IMR-90 (cell line): ENCODE measurements at regions not wholly inside any gene's neighbourhood (a gene's known extent, or its start where the extent isn't known, plus 50 kb on each side); places are given as distances from the start of the nearest gene placed in this dataset.

Experiments
- ATAC-seq: fragments of 200-7000 bp; cut with Tn5 transposase; 2 replicates; pipeline ENCODE4 v1.9.1; 2020; ENCODE audit warnings: low read depth, mild to moderate bottlenecking, moderate library complexity
- BruUV-seq: library from RNA; stranded (reverse); fragments of 400-500 nt; replicated peaks from 2 replicates; lab custom pipeline; 2021; lab: Mats Ljungman, UMichigan
- CTCF ChIA-PET: fragments of 300-600 bp; formaldehyde crosslinking; extraction: SDS; loops from one replicate; lab custom pipeline; 2021; ENCODE audit warnings: antibody characterized with exemption; lab: Yijun Ruan, JAX
- POLR2A ChIA-PET: fragments of 300-600 bp; sonication (Branson Sonifier 250); formaldehyde crosslinking; loops from one replicate; lab custom pipeline; 2022; ENCODE audit warnings: antibody characterized with exemption; ENCODE audit not compliant: unreplicated experiment; lab: Charles Lee
- DNase-seq: peaks from one replicate; pipeline ENCODE4 v3.0.0; 2013
- H2AFZ ChIP-seq: replicated peaks from 2 replicates; pipeline ENCODE3; 2013; ENCODE audit warnings: low read length, mild to moderate bottlenecking; ENCODE audit not compliant: poor library complexity
- H2AK5ac ChIP-seq: 2 replicates; pipeline ENCODE4 v1.6.1; 2013; ENCODE audit warnings: low read depth, low read length, inconsistent platforms
- H2AK9ac ChIP-seq: replicated peaks from 2 replicates; pipeline ENCODE3; 2013; ENCODE audit warnings: mild to moderate bottlenecking, low read depth, low read length, moderate library complexity; ENCODE audit not compliant: poor library complexity
- H2BK120ac ChIP-seq: 2 replicates; pipeline ENCODE4 v1.6.1; 2013; ENCODE audit warnings: low read depth, low read length, inconsistent platforms
- H2BK15ac ChIP-seq: 3 replicates; pipeline ENCODE4 v1.6.1; 2013; ENCODE audit warnings: low read depth, low read length, inconsistent platforms
- H2BK20ac ChIP-seq: 2 replicates; pipeline ENCODE4 v1.6.1; 2013; ENCODE audit warnings: low read depth, mild to moderate bottlenecking, inconsistent platforms, low read length, moderate library complexity
- H2BK5ac ChIP-seq: 2 replicates; pipeline ENCODE4 v1.6.1; 2013; ENCODE audit warnings: mild to moderate bottlenecking, low read depth, low read length, inconsistent platforms; ENCODE audit not compliant: poor library complexity, severe bottlenecking
- H3K14ac ChIP-seq: replicated peaks from 2 replicates; pipeline ENCODE4 v1.6.1; 2013; ENCODE audit warnings: low read depth, low read length, inconsistent platforms
- H3K18ac ChIP-seq: 2 replicates; pipeline ENCODE4 v1.6.1; 2013; ENCODE audit warnings: low read depth, low read length, control low read depth
- H3K23ac ChIP-seq: 2 replicates; pipeline ENCODE4 v1.6.1; 2013; ENCODE audit warnings: low read depth, low read length, inconsistent platforms
- H3K27ac ChIP-seq: 2 replicates; pipeline ENCODE4 v1.5.1; 2013; ENCODE audit warnings: mild to moderate bottlenecking, control low read depth, low read length; ENCODE audit not compliant: insufficient read depth
- H3K27me3 ChIP-seq: 2 replicates; pipeline ENCODE4 v1.6.1; 2013; ENCODE audit warnings: low read length; ENCODE audit not compliant: control insufficient read depth, insufficient read depth
- H3K36me3 ChIP-seq: 2 replicates; pipeline ENCODE4 v1.6.1; 2013; ENCODE audit warnings: low read length, mixed read lengths; ENCODE audit not compliant: control insufficient read depth, insufficient read depth
- H3K4ac ChIP-seq: 2 replicates; pipeline ENCODE4 v1.6.1; 2013; ENCODE audit warnings: low read depth, low read length, inconsistent platforms
- H3K4me1 ChIP-seq: 2 replicates; pipeline ENCODE4 v1.6.1; 2013; ENCODE audit warnings: low read length, mixed read lengths; ENCODE audit not compliant: control insufficient read depth, insufficient read depth
- H3K4me2 ChIP-seq: 2 replicates; pipeline ENCODE4 v1.6.1; 2013; ENCODE audit warnings: low read depth, mild to moderate bottlenecking, control low read depth, low read length, moderate library complexity
- H3K4me3 ChIP-seq: 2 replicates; pipeline ENCODE4 v1.5.1; 2013; ENCODE audit warnings: low read depth, mild to moderate bottlenecking, control low read depth, low read length, moderate library complexity; ENCODE audit not compliant: insufficient read depth
- H3K56ac ChIP-seq: 2 replicates; pipeline ENCODE4 v1.6.1; 2013; ENCODE audit warnings: low read length, inconsistent platforms; ENCODE audit not compliant: insufficient read depth; ENCODE audit errors: extremely low read depth
- H3K79me1 ChIP-seq, 2 experiments: 2 replicates each; pipeline ENCODE4 v1.6.1; 2013; ENCODE audit warnings: low read length in 2 of 2, inconsistent platforms in 1 of 2, low read depth in 1 of 2
- H3K9ac ChIP-seq: 2 replicates; pipeline ENCODE4 v1.6.1; 2013; ENCODE audit warnings: low read depth, low read length, control low read depth
- H3K9me1 ChIP-seq: 2 replicates; pipeline ENCODE4 v1.6.1; 2013; ENCODE audit warnings: low read length, inconsistent platforms; ENCODE audit not compliant: insufficient read depth
- H3K9me3 ChIP-seq: 2 replicates; pipeline ENCODE4 v1.6.1; 2013; ENCODE audit warnings: low read length; ENCODE audit not compliant: control insufficient read depth, insufficient read depth
- H4K20me1 ChIP-seq: 2 replicates; pipeline ENCODE4 v1.6.1; 2013; ENCODE audit warnings: low read length, inconsistent platforms; ENCODE audit not compliant: insufficient read depth
- H4K5ac ChIP-seq: 2 replicates; pipeline ENCODE4 v1.6.1; 2013; ENCODE audit warnings: mild to moderate bottlenecking, low read depth, low read length, control low read depth
- H4K8ac ChIP-seq, 2 experiments: 2 replicates each; pipeline ENCODE4 v1.6.1; 2013; ENCODE audit warnings: low read depth in 2 of 2, low read length in 2 of 2, control low read depth in 1 of 2, inconsistent platforms in 1 of 2
- H4K91ac ChIP-seq: 2 replicates; pipeline ENCODE4 v1.6.1; 2013; ENCODE audit warnings: low read depth, low read length, inconsistent platforms; ENCODE audit not compliant: insufficient read depth
- BHLHE40 ChIP-seq: fragments of 150-350 bp; IDR thresholded peaks from 2 replicates; pipeline ENCODE4 v1.6.1; 2016; ENCODE audit warnings: mild to moderate bottlenecking, low read depth, low read length
- CHD1 ChIP-seq: IDR thresholded peaks from 2 replicates; pipeline ENCODE4 v1.6.1; 2012; ENCODE audit warnings: low read depth, low read length, improper control_type of control experiment
- FOS ChIP-seq: fragments of 150-350 bp; IDR thresholded peaks from 2 replicates; pipeline ENCODE4 v1.6.1; 2016; ENCODE audit warnings: low read depth, low read length
- MAFK ChIP-seq: IDR thresholded peaks from 2 replicates; pipeline ENCODE4 v1.6.1; 2012; ENCODE audit warnings: low read depth, low read length, improper control_type of control experiment
- MXI1 ChIP-seq: IDR thresholded peaks from 2 replicates; pipeline ENCODE4 v1.6.1; 2012; ENCODE audit warnings: low read depth, mild to moderate bottlenecking, low read length, moderate library complexity, borderline replicate concordance
- NFE2L2 ChIP-seq: fragments of 150-350 bp; IDR thresholded peaks from 2 replicates; pipeline ENCODE4 v1.6.1; 2016; ENCODE audit warnings: low read depth, mild to moderate bottlenecking, low read length
- POLR2A ChIP-seq: IDR thresholded peaks from 2 replicates; pipeline ENCODE4 v1.6.1; 2012; ENCODE audit warnings: mild to moderate bottlenecking, low read depth, low read length
- RCOR1 ChIP-seq: IDR thresholded peaks from 2 replicates; pipeline ENCODE4 v1.6.1; 2012; ENCODE audit warnings: mild to moderate bottlenecking, low read length, improper control_type of control experiment; ENCODE audit not compliant: insufficient replicate concordance
- SMC3 ChIP-seq: fragments of 150-350 bp; IDR thresholded peaks from 2 replicates; pipeline ENCODE4 v1.6.1; 2016; ENCODE audit warnings: low read depth, mild to moderate bottlenecking, antibody characterized with exemption, low read length, moderate library complexity
- WGBS, 2 experiments: methylation state at CpG; one replicate each; pipeline versions ENCODE4 v1.1.5 to v1.1.7; 2013; ENCODE audit warnings: missing lambda C conversion rate in 2 of 2; ENCODE audit not compliant: insufficient read length in 1 of 2; ENCODE audit errors: extremely low coverage in 2 of 2; 5-methylcytosine and 5-hydroxymethylcytosine counted together
- dilution Hi-C: fragments of 300-500 bp; cut with HindIII; formaldehyde crosslinking; loops from one replicate; pipeline ENCODE4 v1.14.3; 2018; ENCODE audit warnings: low sequenced_read_pairs; ENCODE audit not compliant: unreplicated experiment
- in situ Hi-C: fragments of 300-500 bp; cut with MboI; formaldehyde crosslinking; loops from 3 replicates; pipeline ENCODE4 v1.14.3; 2019; ENCODE audit warnings: low sequenced_read_pairs, inconsistent platforms, mixed read lengths
- intact Hi-C: fragments of 100-400 bp; cut with micrococcal nuclease; formaldehyde crosslinking; loops from 2 replicates; pipeline ENCODE4 v1.10.0; 2022
- TF ChIP-seq, protein P1 (sequence below): fragments of 150-350 bp; IDR thresholded peaks from 2 replicates; pipeline ENCODE4 v1.6.1; 2016; ENCODE audit warnings: low read depth, mild to moderate bottlenecking, low read length, moderate library complexity, borderline replicate concordance
- TF ChIP-seq, protein P2 (sequence below): fragments of 150-350 bp; IDR thresholded peaks from 2 replicates; pipeline ENCODE4 v1.6.1; 2017; ENCODE audit warnings: mild to moderate bottlenecking, antibody characterized with exemption, low read length, low read depth
- TF ChIP-seq, protein P3 (sequence below): conservative IDR thresholded peaks from 2 replicates; pipeline ENCODE4 v1.5.1; 2012; ENCODE audit warnings: mild to moderate bottlenecking, low read depth, low read length, improper control_type of control experiment

DNA sequence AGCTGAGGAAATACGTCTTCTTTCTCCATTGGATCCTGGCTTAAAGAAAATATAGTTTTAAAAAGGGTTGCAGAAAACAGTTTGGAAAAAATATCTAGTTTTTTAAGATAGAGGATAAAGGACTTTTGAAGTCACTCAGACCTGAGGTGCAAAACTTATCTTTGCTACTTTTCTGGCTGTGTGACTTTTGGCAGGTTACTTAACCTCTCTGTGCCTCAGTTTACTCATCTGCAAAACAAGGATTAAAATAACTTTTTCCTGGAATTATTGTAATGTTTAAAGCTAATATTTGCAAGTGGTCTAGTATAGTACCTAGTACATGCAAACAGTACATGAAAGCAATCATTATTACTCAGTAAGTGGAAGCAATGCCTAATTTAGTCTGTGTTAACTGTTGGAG is 176.8 kb downstream of the TBX5 start:
- H3K27ac ChIP-seq, result no peak overlapping the region
- no CpG with 5 or more reads among the region's 1 CpG for WGBS, 2 experiments
- H4K20me1 ChIP-seq, result no peaks in the 10 kb centered on the region
- ATAC-seq, result no peak
- intact Hi-C loops (no loop called here), in situ Hi-C loops (no loop called here), dilution Hi-C loops (no loop called here)
- no peak overlapping the region for H2BK20ac ChIP-seq
- H3K9ac ChIP-seq, result no peak overlapping the region
- no peak for DNase-seq
- ChIA-PET CTCF (no interaction called here), POLR2A (no interaction called here)
- H4K8ac ChIP-seq, result no peak overlapping the region
- no peaks in the 10 kb centered on the region for H3K9me1 ChIP-seq
- no peaks in the 10 kb centered on the region for H3K36me3 ChIP-seq
- H3K14ac ChIP-seq, result no peak overlapping the region
- no peaks in the 10 kb centered on the region for H3K9me3 ChIP-seq
- no peak for TF ChIP-seq MXI1
- no peak for TF ChIP-seq RCOR1
- TF ChIP-seq, protein P1, sequence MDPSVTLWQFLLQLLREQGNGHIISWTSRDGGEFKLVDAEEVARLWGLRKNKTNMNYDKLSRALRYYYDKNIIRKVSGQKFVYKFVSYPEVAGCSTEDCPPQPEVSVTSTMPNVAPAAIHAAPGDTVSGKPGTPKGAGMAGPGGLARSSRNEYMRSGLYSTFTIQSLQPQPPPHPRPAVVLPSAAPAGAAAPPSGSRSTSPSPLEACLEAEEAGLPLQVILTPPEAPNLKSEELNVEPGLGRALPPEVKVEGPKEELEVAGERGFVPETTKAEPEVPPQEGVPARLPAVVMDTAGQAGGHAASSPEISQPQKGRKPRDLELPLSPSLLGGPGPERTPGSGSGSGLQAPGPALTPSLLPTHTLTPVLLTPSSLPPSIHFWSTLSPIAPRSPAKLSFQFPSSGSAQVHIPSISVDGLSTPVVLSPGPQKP, result no peak
- TF ChIP-seq BHLHE40, result no peak
- TF ChIP-seq CHD1, result no peak
- TF ChIP-seq, protein P2, sequence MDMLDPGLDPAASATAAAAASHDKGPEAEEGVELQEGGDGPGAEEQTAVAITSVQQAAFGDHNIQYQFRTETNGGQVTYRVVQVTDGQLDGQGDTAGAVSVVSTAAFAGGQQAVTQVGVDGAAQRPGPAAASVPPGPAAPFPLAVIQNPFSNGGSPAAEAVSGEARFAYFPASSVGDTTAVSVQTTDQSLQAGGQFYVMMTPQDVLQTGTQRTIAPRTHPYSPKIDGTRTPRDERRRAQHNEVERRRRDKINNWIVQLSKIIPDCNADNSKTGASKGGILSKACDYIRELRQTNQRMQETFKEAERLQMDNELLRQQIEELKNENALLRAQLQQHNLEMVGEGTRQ, result no peak
- TF ChIP-seq, protein P3, sequence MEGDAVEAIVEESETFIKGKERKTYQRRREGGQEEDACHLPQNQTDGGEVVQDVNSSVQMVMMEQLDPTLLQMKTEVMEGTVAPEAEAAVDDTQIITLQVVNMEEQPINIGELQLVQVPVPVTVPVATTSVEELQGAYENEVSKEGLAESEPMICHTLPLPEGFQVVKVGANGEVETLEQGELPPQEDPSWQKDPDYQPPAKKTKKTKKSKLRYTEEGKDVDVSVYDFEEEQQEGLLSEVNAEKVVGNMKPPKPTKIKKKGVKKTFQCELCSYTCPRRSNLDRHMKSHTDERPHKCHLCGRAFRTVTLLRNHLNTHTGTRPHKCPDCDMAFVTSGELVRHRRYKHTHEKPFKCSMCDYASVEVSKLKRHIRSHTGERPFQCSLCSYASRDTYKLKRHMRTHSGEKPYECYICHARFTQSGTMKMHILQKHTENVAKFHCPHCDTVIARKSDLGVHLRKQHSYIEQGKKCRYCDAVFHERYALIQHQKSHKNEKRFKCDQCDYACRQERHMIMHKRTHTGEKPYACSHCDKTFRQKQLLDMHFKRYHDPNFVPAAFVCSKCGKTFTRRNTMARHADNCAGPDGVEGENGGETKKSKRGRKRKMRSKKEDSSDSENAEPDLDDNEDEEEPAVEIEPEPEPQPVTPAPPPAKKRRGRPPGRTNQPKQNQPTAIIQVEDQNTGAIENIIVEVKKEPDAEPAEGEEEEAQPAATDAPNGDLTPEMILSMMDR, result no peak
- TF ChIP-seq FOS, result no peak
- no peak for TF ChIP-seq MAFK
- no peak for TF ChIP-seq POLR2A
- no peak for TF ChIP-seq NFE2L2
- TF ChIP-seq SMC3, result no peak
- H2BK15ac ChIP-seq, result no peak overlapping the region
- peaks cover 4% of the 10 kb centered on the region for H3K27me3 ChIP-seq
- H4K5ac ChIP-seq, result no peak overlapping the region
- H3K23ac ChIP-seq, result no peak overlapping the region
- H2BK5ac ChIP-seq, result no peak overlapping the region
- H3K4ac ChIP-seq, result no peak overlapping the region
- no peak overlapping the region for H4K91ac ChIP-seq
- H3K79me1 ChIP-seq, result no peaks in the 10 kb centered on the region
- no peak overlapping the region for H3K4me2 ChIP-seq
- no peaks in the 10 kb centered on the region for H3K4me1 ChIP-seq
- H3K56ac ChIP-seq, result no peak overlapping the region
- H2AK9ac ChIP-seq, result no peak overlapping the region
- BruUV-seq, result no TSS peak
- no peak overlapping the region for H3K4me3 ChIP-seq
- no peak overlapping the region for H3K18ac ChIP-seq
- no peak overlapping the region for H2AK5ac ChIP-seq
- H2AFZ ChIP-seq, result no peak overlapping the region
- H2BK120ac ChIP-seq, result no peak overlapping the region
